Activated naive CD8-positive, alpha-beta T cell treated with anti-CD3 and anti-CD28 coated beads for 36 hours (primary cell): ENCODE measurements at regions not wholly inside any gene's neighbourhood (a gene's known extent, or its start where the extent isn't known, plus 50 kb on each side); places are given as distances from the start of the nearest gene placed in this dataset.
"Not testable (repeated sequence)": the region's sequence is repeated elsewhere in the genome, so short reads cannot be mapped to it uniquely, and the experiment has no call there.

Source experiments
- DNase-seq: peaks from one replicate; pipeline ENCODE4 v3.0.0; 2021
- H3K27ac Mint-ChIP-seq: one replicate; pipeline ENCODE4 v1.8.0; 2022; ENCODE audit warnings: mild to moderate bottlenecking, moderate library complexity, mixed read lengths
- H3K27me3 Mint-ChIP-seq: one replicate; pipeline ENCODE4 v1.8.0; 2022; ENCODE audit warnings: mild to moderate bottlenecking, mixed read lengths
- H3K36me3 Mint-ChIP-seq: one replicate; pipeline ENCODE4 v1.8.0; 2021; ENCODE audit warnings: mild to moderate bottlenecking, mixed read lengths
- H3K4me1 Mint-ChIP-seq: one replicate; pipeline ENCODE4 v1.8.0; 2021; ENCODE audit warnings: mixed read lengths
- H3K4me3 Mint-ChIP-seq: one replicate; pipeline ENCODE4 v1.8.0; 2022; ENCODE audit warnings: mild to moderate bottlenecking, moderate library complexity, mixed read lengths
- H3K9me3 Mint-ChIP-seq: one replicate; pipeline ENCODE4 v1.8.0; 2022; ENCODE audit warnings: mixed read lengths

- peaks cover 10% of the 10 kb centered on the region for H3K4me1 Mint-ChIP-seq
- H3K9me3 Mint-ChIP-seq: no peaks in the 10 kb centered on the region
- H3K36me3 Mint-ChIP-seq: peaks cover 2% of the 10 kb centered on the region
- DNase-seq: no peak
- no peak overlapping the region for H3K4me3 Mint-ChIP-seq
- H3K27ac Mint-ChIP-seq: no peak overlapping the region
- H3K27me3 Mint-ChIP-seq: peaks cover 27% of the 10 kb centered on the region
Measured at GRCh38 chr12:75650595-75651341, 139.4 kb upstream of the KRR1 start.

GRCh38 chr12:75650100-75650499 lies 138.7 kb upstream of the KRR1 start:
- Mint-ChIP-seq H3K36me3 (no peaks in the 10 kb centered on the region), H3K27ac (no peak overlapping the region), H3K27me3 (peaks cover 32% of the 10 kb centered on the region), H3K4me1 (peaks cover 6% of the 10 kb centered on the region), H3K4me3 (no peak overlapping the region), H3K9me3 (no peaks in the 10 kb centered on the region)
- DNase-seq: no peak

- H3K9me3 Mint-ChIP-seq: no peaks in the 10 kb centered on the region
- H3K36me3 Mint-ChIP-seq: no peaks in the 10 kb centered on the region
Measured at GRCh38 chr12:75648856-75649255, 137.4 kb upstream of the KRR1 start.

GRCh38 chr12:75646329-75647210 lies 135.2 kb upstream of the KRR1 start:
- Mint-ChIP-seq H3K36me3 (no peaks in the 10 kb centered on the region), H3K4me1 (peaks cover 21% of the 10 kb centered on the region), H3K27me3 (peaks cover 28% of the 10 kb centered on the region), H3K9me3 (no peaks in the 10 kb centered on the region), H3K4me3 (no peak overlapping the region), H3K27ac (no peak overlapping the region)
- no peak for DNase-seq

More at GRCh38 chr12:75648856-75649255, 137.4 kb upstream of the KRR1 start:
- peaks cover 34% of the 10 kb centered on the region for H3K27me3 Mint-ChIP-seq
- no peak for DNase-seq
- H3K4me1 Mint-ChIP-seq: peaks cover 11% of the 10 kb centered on the region
- H3K27ac Mint-ChIP-seq: no peak overlapping the region
- H3K4me3 Mint-ChIP-seq: no peak overlapping the region

- H3K4me3 Mint-ChIP-seq: no peak overlapping the region
- peaks cover 35% of the 10 kb centered on the region for H3K4me1 Mint-ChIP-seq
- H3K9me3 Mint-ChIP-seq: no peaks in the 10 kb centered on the region
- DNase-seq: no peak
- no peaks in the 10 kb centered on the region for H3K36me3 Mint-ChIP-seq
- H3K27ac Mint-ChIP-seq: no peak overlapping the region
- peaks cover 16% of the 10 kb centered on the region for H3K27me3 Mint-ChIP-seq
Measured at GRCh38 chr12:75644472-75645072, 133.2 kb upstream of the KRR1 start.

GRCh38 chr12:75643119-75643518 lies 131.7 kb upstream of the KRR1 start:
- Mint-ChIP-seq H3K4me1 (peaks cover 35% of the 10 kb centered on the region), H3K27me3 (peaks cover 19% of the 10 kb centered on the region)
- H3K36me3 Mint-ChIP-seq, DNase-seq, H3K27ac Mint-ChIP-seq, H3K4me3 Mint-ChIP-seq, H3K9me3 Mint-ChIP-seq: not testable (repeated sequence)

- no peak overlapping the region for H3K4me3 Mint-ChIP-seq
- H3K9me3 Mint-ChIP-seq: no peaks in the 10 kb centered on the region
- peak overlapping the region; percentile 62 for H3K27ac Mint-ChIP-seq
- H3K36me3 Mint-ChIP-seq: no peaks in the 10 kb centered on the region
- no peak for DNase-seq
- peaks cover 21% of the 10 kb centered on the region for H3K27me3 Mint-ChIP-seq
- H3K4me1 Mint-ChIP-seq: peaks cover 35% of the 10 kb centered on the region
Measured at GRCh38 chr12:75642226-75642625, 130.8 kb upstream of the KRR1 start.

- Mint-ChIP-seq H3K4me1 (peaks cover 36% of the 10 kb centered on the region), H3K27me3 (peaks cover 32% of the 10 kb centered on the region), H3K4me3 (peak overlapping the region; percentile 22), H3K9me3 (no peaks in the 10 kb centered on the region), H3K36me3 (no peaks in the 10 kb centered on the region), H3K27ac (peak overlapping the region; percentile 85)
- peak; percentile 56 for DNase-seq
Measured at GRCh38 chr12:75641031-75641780, 129.8 kb upstream of the KRR1 start.

- DNase-seq: no peak
- no peak overlapping the region for H3K4me3 Mint-ChIP-seq
- no peaks in the 10 kb centered on the region for H3K36me3 Mint-ChIP-seq
- H3K4me1 Mint-ChIP-seq: peaks cover 36% of the 10 kb centered on the region
- H3K27ac Mint-ChIP-seq: no peak overlapping the region
- H3K9me3 Mint-ChIP-seq: no peaks in the 10 kb centered on the region
- peaks cover 34% of the 10 kb centered on the region for H3K27me3 Mint-ChIP-seq
Measured at GRCh38 chr12:75638792-75639191, 127.4 kb upstream of the KRR1 start.

GRCh38 chr12:75636607-75637006 lies 125.2 kb upstream of the KRR1 start:
- Mint-ChIP-seq H3K4me3 (no peak overlapping the region), H3K4me1 (peaks cover 26% of the 10 kb centered on the region), H3K27ac (no peak overlapping the region), H3K36me3 (no peaks in the 10 kb centered on the region), H3K27me3 (peaks cover 34% of the 10 kb centered on the region), H3K9me3 (no peaks in the 10 kb centered on the region)
- DNase-seq: no peak

GRCh38 chr12:75635606-75636444 lies 124.4 kb upstream of the KRR1 start:
- peaks cover 19% of the 10 kb centered on the region for H3K4me1 Mint-ChIP-seq
- no peaks in the 10 kb centered on the region for H3K36me3 Mint-ChIP-seq
- H3K4me3 Mint-ChIP-seq: no peak overlapping the region
- no peak overlapping the region for H3K27ac Mint-ChIP-seq
- H3K27me3 Mint-ChIP-seq: peaks cover 34% of the 10 kb centered on the region
- peak; percentile 15 for DNase-seq
- no peaks in the 10 kb centered on the region for H3K9me3 Mint-ChIP-seq

- DNase-seq: no peak
- Mint-ChIP-seq H3K36me3 (no peaks in the 10 kb centered on the region), H3K4me3 (no peak overlapping the region), H3K9me3 (peaks cover 1% of the 10 kb centered on the region), H3K27ac (peak overlapping the region; percentile 31), H3K27me3 (peaks cover 34% of the 10 kb centered on the region), H3K4me1 (peaks cover 12% of the 10 kb centered on the region)
Measured at GRCh38 chr12:75634244-75635222, 123.1 kb upstream of the KRR1 start.

- H3K27me3 Mint-ChIP-seq: peaks cover 34% of the 10 kb centered on the region
Measured at GRCh38 chr12:75633789-75634188, 122.4 kb upstream of the KRR1 start.

More at GRCh38 chr12:75633789-75634188, 122.4 kb upstream of the KRR1 start:
- Mint-ChIP-seq H3K9me3 (peaks cover 1% of the 10 kb centered on the region), H3K27ac (no peak overlapping the region), H3K36me3 (no peaks in the 10 kb centered on the region), H3K4me1 (peaks cover 12% of the 10 kb centered on the region), H3K4me3 (no peak overlapping the region)
- no peak for DNase-seq
